Natural killer cell treated with Interleukin-12 subunit alpha and Interleukin-12 subunit beta and Interleukin-15 and Interleukin-18, amount 100 ng/mL, for 72 hours (primary cell): ENCODE measurements at regions not wholly inside any gene's neighbourhood (a gene's known extent, or its start where the extent isn't known, plus 50 kb on each side); places are given as distances from the start of the nearest gene placed in this dataset.

Source experiments
- ATAC-seq, 2 donors: fragments of 150-1000 bp; cut with Tn5 transposase in 1 of 2; sonication (Bioruptor Pico), chemical (Tn5 transposase) in 1 of 2; 2 replicates each; pipeline ENCODE4 v1.10.0; 2021
- DNase-seq: peaks from one replicate; pipeline ENCODE4 v3.0.0; 2022; ENCODE audit warnings: low spot score
- H3K27ac Mint-ChIP-seq, 2 donors: 1 replicate in 1 of 2; 2 replicates in 1 of 2; pipeline ENCODE4 v1.8.0; 2022; ENCODE audit warnings: mixed read lengths in 2 of 2, mild to moderate bottlenecking in 1 of 2, moderate library complexity in 1 of 2
- H3K27me3 Mint-ChIP-seq, 2 donors: 1 replicate in 1 of 2; 2 replicates in 1 of 2; pipeline ENCODE4 v1.8.0; 2022; ENCODE audit warnings: mixed read lengths in 2 of 2
- H3K36me3 Mint-ChIP-seq: one replicate; pipeline ENCODE4 v1.8.0; 2022; ENCODE audit warnings: mixed read lengths
- H3K4me1 Mint-ChIP-seq, 2 donors: 1 replicate in 1 of 2; 2 replicates in 1 of 2; pipeline ENCODE4 v1.8.0; 2022; ENCODE audit warnings: low read depth in 2 of 2, mixed read lengths in 2 of 2, mild to moderate bottlenecking in 1 of 2
- H3K4me3 Mint-ChIP-seq: one replicate; pipeline ENCODE4 v1.8.0; 2022; ENCODE audit warnings: mixed read lengths
- H3K9me3 Mint-ChIP-seq: 2 replicates; pipeline ENCODE4 v1.8.0; 2022; ENCODE audit warnings: mixed read lengths

DNA sequence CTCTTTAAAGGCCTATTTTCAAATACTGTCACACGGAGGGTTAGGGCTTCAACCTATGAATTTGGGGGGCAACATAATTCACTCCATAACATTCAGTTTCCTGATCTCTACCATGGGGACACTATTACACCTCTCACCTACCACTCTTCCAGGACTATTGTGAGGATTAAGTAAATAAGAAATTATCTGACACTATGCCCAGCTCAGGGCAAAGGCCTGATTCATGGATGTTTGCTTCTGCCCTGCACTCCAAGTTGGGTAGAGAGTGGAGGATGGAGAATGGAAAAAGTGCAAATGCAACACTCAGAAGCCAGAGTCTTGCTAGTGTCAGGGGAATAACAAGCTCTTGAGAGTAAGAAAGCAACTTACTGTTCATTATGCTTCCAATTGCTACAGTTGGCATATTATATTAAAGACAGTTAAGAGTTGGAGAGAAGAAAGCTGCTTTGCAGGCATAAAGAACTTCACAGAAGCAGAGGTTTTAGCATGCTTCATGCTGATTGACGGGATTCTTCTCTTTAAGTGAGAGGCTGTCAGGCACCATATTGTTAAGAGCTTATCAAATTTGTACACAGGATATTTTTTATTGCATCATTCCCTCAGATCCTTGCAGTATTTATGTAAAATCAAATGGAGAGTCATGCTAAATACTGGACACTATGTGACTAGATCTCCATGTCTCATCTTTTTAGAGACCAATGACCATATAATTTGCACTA is 375.3 kb downstream of the VPS13C start:
- H3K4me3 Mint-ChIP-seq = no peak overlapping the region
- H3K27ac Mint-ChIP-seq = no peak overlapping the region
- peak in 1 of 2 donors; percentile 43 for ATAC-seq
- no peak for DNase-seq
- H3K9me3 Mint-ChIP-seq = no peaks in the 10 kb centered on the region
- H3K27me3 Mint-ChIP-seq = peaks cover 13 to 28% of the 10 kb centered on the region in 2 donors
- no peaks in the 10 kb centered on the region for H3K4me1 Mint-ChIP-seq
- no peaks in the 10 kb centered on the region for H3K36me3 Mint-ChIP-seq

DNA sequence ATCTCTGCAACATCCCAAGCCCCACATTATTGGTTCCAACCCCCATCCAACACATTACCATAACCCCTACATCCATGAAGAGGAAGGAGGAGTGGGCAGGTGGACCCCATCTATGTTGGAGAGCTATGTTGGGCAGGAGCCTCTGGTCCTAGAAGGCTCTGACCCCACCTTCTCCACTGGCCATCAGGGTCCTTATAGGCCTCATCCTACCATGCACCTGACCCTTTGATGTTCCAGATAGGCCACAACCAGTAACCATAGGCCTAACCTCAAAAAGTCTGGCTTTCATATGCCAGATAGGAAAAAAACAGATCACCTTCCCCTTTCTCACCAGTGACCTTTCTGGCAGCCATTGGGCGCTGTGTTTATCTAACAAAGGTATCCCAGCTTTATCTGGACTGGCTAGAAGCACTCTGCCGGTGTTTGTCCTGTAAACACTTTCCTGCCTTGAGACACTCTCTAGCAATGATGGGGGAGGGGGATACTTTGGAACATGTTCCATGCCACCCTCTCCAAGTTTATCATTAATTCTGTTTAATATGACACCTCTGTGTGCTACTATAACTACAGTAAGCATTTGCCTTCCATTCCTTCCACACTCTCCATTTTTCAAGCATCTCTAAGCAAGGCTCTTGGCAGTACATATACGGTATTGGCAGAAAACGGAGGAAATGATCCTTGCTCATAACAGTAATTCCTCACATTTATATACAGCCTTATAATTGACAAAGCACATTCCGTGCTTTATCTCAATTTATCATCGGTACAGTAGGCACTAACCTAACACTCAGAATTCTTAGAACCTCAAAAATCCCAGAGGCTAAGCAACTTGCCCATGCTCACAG is 377.1 kb downstream of the VPS13C start:
- Mint-ChIP-seq H3K27me3 (peaks cover 18 to 46% of the 10 kb centered on the region in 2 donors), H3K36me3 (no peaks in the 10 kb centered on the region), H3K9me3 (no peaks in the 10 kb centered on the region), H3K27ac (no peak overlapping the region), H3K4me3 (no peak overlapping the region), H3K4me1 (no peaks in the 10 kb centered on the region)
- ATAC-seq = no peak
- no peak for DNase-seq

DNA sequence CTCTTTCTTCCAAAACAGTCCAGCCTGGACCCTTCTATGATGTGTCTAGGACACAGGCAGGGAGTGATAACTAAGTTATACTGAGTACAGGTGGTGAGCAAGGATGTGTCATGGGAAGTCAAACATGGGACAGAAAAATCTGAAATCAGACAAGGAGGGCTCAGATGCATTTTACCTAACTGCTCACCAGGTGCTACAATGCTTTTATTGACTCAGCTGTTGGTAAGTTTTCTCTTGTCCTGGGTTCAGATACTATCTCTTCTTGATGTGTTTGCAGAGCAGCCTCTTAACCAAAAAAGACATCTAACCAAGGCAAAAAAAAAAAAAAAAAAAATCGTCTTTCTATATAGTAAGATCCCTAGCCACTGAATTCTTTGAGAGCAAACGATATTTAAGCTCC is 378.6 kb downstream of the VPS13C start:
- no peaks in the 10 kb centered on the region for H3K4me1 Mint-ChIP-seq
- ATAC-seq (no peak), DNase-seq (no peak)
- no peak overlapping the region for H3K27ac Mint-ChIP-seq
- peaks cover 4% of the 10 kb centered on the region for H3K36me3 Mint-ChIP-seq
- H3K9me3 Mint-ChIP-seq = no peaks in the 10 kb centered on the region
- peaks cover 19 to 42% of the 10 kb centered on the region in 2 donors for H3K27me3 Mint-ChIP-seq
- no peak overlapping the region for H3K4me3 Mint-ChIP-seq

DNA sequence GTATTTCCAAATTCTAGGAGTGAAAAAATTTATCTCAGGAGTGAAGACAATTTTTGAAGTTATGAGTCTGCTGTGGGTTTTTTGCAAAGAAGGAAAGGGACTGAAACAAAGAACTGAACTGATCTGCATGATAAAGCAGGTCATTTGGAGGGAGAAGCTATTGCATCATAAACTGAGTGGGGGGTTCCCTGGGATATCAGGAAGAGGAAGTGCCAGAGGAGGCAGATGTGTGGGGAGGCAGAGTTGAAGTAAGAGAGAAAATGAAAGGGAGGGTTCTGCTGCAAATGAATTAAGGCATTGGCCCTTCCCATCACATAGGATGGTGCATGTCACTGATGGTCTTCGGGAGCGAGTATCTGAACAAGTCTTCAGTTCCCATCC is 379.2 kb downstream of the VPS13C start:
- ATAC-seq = no peak
- Mint-ChIP-seq H3K36me3 (peaks cover 5% of the 10 kb centered on the region), H3K4me1 (no peaks in the 10 kb centered on the region), H3K27me3 (peaks cover 20 to 44% of the 10 kb centered on the region in 2 donors), H3K27ac (no peak overlapping the region), H3K4me3 (no peak overlapping the region), H3K9me3 (no peaks in the 10 kb centered on the region)
- no peak for DNase-seq

DNA sequence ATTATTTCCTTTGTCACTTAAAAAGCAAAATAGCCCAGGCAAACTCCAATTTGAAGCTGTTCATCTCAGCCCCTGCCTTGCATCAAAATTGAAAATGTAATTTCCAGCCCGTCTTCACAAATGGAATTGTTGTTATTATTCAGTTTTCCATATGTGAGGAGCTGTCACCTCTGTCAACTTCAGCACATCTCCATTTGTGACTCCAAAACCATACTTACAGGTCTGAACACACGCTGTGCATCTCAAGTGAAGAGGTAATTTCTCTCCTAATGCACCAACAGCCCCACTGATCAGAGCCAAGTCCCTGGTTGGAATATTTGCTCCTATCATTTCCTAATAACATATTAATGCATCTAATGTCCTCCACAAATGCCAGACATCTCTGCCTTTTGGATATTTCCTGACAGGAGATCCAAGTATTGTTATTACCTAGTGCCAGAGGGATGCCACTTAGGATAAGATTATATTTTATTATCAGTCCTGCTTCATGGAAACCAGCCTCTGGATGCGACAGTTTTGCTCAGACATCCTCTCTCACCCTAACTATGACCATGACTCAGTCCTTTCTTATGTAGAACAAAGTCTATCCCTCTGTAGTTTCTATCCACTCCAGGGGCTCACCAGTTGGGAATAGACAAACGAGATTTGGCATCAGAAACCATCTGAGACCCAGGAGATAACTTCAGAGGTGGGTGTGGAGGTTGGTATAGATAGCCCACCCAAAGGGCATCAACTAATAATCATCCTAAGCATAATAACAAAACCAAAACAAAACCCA is 379.8 kb downstream of the VPS13C start:
- ATAC-seq (no peak), DNase-seq (no peak)
- no peaks in the 10 kb centered on the region for H3K4me1 Mint-ChIP-seq
- H3K4me3 Mint-ChIP-seq = no peak overlapping the region
- H3K36me3 Mint-ChIP-seq = peaks cover 5% of the 10 kb centered on the region
- no peak overlapping the region for H3K27ac Mint-ChIP-seq
- peaks cover 22 to 49% of the 10 kb centered on the region in 2 donors for H3K27me3 Mint-ChIP-seq
- no peaks in the 10 kb centered on the region for H3K9me3 Mint-ChIP-seq

DNA sequence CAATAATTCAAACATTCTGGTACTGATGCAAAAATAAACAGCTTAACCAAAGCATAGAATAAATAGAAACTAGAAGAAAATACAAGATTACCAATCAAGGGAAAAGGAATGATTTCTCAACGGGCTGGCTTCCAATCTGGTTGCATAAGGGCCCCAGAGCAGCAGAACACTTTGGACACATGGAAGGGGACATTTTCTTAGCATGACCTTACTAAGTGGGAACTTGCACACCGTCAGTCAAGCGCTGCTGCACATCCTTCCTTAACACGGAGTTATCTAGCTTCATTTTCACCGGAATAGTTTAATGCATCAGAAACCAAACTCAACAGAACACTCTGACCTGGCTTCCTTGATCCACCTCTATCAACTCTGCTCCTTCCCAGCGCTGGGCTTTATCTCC is 388.5 kb downstream of the VPS13C start:
- Mint-ChIP-seq H3K4me1 (no peaks in the 10 kb centered on the region), H3K4me3 (no peak overlapping the region), H3K27ac (no peak overlapping the region), H3K27me3 (peaks cover 21 to 46% of the 10 kb centered on the region in 2 donors), H3K9me3 (no peaks in the 10 kb centered on the region), H3K36me3 (peaks cover 2% of the 10 kb centered on the region)
- DNase-seq = no peak
- no peak for ATAC-seq

DNA sequence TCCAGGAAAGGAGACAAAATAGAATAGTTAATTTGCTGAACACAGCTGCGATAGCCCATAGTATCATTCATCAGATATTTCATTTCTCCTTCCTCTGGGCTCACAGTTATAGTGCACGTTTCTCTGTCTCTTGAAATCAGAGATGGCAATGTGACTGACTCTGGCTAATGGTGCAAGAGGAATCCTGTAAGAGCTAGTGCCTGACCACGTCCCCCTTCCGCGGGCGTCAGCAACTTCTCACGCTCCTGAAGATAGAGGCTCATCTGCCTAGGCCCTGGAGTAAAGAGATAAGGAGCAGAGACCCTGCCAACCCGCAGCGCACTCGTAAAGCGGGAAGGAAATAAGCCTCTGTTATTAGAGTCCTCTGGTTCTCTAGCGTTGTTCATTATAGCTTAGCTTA is 391.8 kb downstream of the VPS13C start:
- DNase-seq (no peak), ATAC-seq (no peak)
- no peaks in the 10 kb centered on the region for H3K4me1 Mint-ChIP-seq
- H3K27me3 Mint-ChIP-seq = peaks cover 24 to 59% of the 10 kb centered on the region in 2 donors
- H3K4me3 Mint-ChIP-seq = no peak overlapping the region
- H3K36me3 Mint-ChIP-seq = no peaks in the 10 kb centered on the region
- no peak overlapping the region for H3K27ac Mint-ChIP-seq
- H3K9me3 Mint-ChIP-seq = no peaks in the 10 kb centered on the region

DNA sequence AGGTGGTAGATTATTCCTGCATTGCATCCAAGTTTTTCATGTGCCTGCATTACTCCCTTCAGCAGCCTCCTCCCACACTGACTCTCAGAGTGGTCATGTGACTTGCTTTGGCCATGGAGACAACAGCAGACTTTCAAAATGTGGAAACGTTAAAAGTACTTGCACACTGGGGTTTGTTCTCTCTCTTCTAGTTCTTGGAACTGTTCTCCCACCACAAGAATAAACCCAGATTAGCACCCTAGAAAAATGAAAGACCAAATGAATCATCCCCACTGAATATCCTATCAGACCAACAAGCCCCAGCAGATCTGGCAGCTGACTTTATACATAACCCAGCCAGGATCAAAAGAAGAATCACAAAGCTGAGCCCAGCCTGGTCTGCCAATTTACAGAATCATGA is 398.5 kb downstream of the VPS13C start:
- no peaks in the 10 kb centered on the region for H3K4me1 Mint-ChIP-seq

DNA sequence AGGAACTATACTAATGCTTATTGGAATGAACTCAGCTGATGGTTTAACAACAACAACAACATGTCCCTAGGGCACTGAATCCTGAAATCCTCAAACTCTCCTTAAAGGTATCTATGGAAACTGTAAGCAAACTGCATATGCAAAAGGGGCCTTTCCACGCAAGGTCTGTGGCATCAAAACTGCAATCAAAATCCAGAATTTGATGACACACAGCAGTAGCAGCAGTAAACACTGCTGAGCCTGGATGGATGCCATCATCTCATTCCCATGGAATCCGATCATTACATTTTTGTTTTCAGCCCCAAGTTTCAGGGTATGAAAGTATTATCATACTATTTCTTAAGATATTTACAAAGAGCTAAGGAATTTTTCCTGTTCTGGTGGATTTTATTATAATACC is 399.7 kb downstream of the VPS13C start:
- no peaks in the 10 kb centered on the region for H3K36me3 Mint-ChIP-seq
- peaks cover 28 to 71% of the 10 kb centered on the region in 2 donors for H3K27me3 Mint-ChIP-seq
- H3K9me3 Mint-ChIP-seq = no peaks in the 10 kb centered on the region
- H3K27ac Mint-ChIP-seq = no peak overlapping the region
- H3K4me1 Mint-ChIP-seq = no peaks in the 10 kb centered on the region
- DNase-seq (no peak), ATAC-seq (no peak)
- H3K4me3 Mint-ChIP-seq = no peak overlapping the region

More for the DNA sequence above, 398.5 kb downstream of the VPS13C start:
- Mint-ChIP-seq H3K27me3 (peaks cover 32 to 74% of the 10 kb centered on the region in 2 donors), H3K36me3 (no peaks in the 10 kb centered on the region), H3K27ac (no peak overlapping the region), H3K9me3 (no peaks in the 10 kb centered on the region), H3K4me3 (no peak overlapping the region)
- ATAC-seq (no peak), DNase-seq (no peak)

DNA sequence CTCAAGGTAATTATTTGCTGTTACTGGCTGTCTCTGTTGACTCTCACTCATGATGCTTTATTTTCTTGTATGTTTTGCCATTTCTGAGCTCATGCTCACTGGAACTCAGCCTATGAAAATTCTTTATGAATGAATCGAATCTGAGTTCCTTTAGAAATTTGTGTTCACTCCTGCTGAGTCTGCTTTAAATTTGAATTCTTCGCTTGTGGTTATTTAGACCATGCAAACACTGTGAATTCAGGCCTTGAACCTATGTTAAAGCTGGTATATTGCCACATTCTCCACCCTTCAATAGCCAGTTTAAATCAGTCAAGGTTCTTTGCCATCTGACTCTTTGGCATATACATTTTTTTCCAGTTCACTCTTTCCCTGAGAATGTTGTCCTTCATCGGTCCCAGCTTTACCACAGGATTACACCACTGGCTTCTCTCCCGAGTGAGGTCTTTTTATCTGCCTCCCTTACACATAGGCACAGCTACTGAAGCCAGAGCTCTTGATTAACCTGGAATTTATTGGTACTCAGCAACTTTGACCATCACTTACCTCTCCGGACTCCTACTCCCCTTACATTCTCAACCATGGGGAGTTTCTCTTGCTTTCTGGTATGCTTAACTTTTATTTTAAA is 400.6 kb downstream of the VPS13C start:
- H3K4me1 Mint-ChIP-seq = no peaks in the 10 kb centered on the region
- H3K9me3 Mint-ChIP-seq = no peaks in the 10 kb centered on the region
- no peak overlapping the region for H3K4me3 Mint-ChIP-seq
- DNase-seq (no peak), ATAC-seq (no peak)
- peaks cover 22 to 62% of the 10 kb centered on the region in 2 donors for H3K27me3 Mint-ChIP-seq
- H3K27ac Mint-ChIP-seq = no peak overlapping the region
- H3K36me3 Mint-ChIP-seq = no peaks in the 10 kb centered on the region

DNA sequence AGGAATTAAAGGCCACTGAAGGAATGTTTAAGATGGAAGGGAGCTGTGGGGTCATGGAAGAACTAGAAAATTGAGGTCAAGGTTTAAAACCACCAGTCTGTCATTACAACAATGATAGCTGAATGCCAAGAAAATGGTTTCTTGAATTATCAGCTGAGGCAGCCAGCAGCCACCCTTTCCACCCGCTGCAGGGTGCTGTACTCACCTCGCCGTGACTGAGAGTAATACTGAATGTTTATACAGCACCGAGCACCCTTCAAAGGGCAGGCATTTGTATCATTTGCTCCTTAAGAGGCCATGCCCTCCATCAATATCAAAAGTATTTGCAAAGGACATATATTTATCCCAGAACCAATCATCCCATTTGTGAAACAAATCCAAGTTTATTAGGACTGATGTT is 402.8 kb downstream of the VPS13C start:
- peaks cover 22 to 45% of the 10 kb centered on the region in 2 donors for H3K27me3 Mint-ChIP-seq
- no peak overlapping the region for H3K4me3 Mint-ChIP-seq
- no peaks in the 10 kb centered on the region for H3K9me3 Mint-ChIP-seq
- ATAC-seq = no peak
- H3K27ac Mint-ChIP-seq = no peak overlapping the region
- H3K36me3 Mint-ChIP-seq = no peaks in the 10 kb centered on the region
- DNase-seq = no peak
- H3K4me1 Mint-ChIP-seq = no peaks in the 10 kb centered on the region

DNA sequence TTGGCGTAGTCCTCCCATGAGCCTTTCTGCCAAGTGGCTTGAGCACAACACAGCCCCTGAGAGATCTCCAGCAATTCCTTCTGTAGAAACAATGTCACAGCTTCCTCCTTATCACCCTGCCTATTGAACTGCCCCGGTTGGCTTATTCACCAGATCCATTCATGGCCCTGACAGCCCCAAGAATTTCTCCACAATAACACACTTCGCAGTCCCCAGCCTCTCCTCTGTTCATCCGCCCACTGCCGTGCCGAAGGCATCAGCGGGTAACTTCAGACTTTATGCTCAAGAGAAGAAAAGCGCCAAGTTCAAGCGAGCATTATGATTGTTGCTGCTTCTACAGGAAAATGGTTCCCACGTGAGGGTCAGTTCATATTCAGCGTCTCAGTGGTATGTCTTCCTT is 403.9 kb downstream of the VPS13C start:
- Mint-ChIP-seq H3K27ac (no peak overlapping the region), H3K9me3 (no peaks in the 10 kb centered on the region), H3K4me1 (no peaks in the 10 kb centered on the region), H3K27me3 (peaks cover 17 to 36% of the 10 kb centered on the region in 2 donors), H3K4me3 (no peak overlapping the region), H3K36me3 (no peaks in the 10 kb centered on the region)
- DNase-seq = no peak
- ATAC-seq = no peak

DNA sequence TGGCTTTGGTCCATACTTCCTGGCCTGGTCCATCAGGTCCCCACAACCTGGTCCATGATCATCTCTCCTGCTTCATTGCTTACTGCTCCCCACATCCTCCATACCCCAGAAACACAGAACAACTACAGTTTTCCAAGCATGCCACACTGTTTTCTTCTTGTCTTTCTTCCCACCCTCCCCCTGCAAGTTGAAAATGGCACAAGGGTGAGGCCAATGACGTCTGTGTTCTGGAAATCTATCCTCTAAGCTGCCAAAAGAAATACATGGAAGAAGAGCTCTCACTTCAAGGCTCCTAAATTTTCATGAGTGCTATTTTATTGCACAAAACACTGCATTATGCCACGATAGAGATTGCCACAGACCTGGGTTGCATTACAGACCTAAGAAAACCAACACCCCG is 404.4 kb downstream of the VPS13C start:
- Mint-ChIP-seq H3K4me1 (no peaks in the 10 kb centered on the region), H3K9me3 (no peaks in the 10 kb centered on the region), H3K4me3 (no peak overlapping the region), H3K36me3 (no peaks in the 10 kb centered on the region), H3K27me3 (peaks cover 17 to 36% of the 10 kb centered on the region in 2 donors), H3K27ac (no peak overlapping the region)
- ATAC-seq (no peak), DNase-seq (no peak)
